Upper lobe of left lung (tissue), 6 donors: ENCODE measurements at regions not wholly inside any gene's neighbourhood (a gene's known extent, or its start where the extent isn't known, plus 50 kb on each side); places are given as distances from the start of the nearest gene placed in this dataset.

Experiments used
- ATAC-seq, 2 donors: fragments of 200-7000 bp; cut with Tn5 transposase; one replicate each; pipeline ENCODE4 v1.9.1; 2022; ENCODE audit warnings: mild to moderate bottlenecking in 2 of 2, moderate library complexity in 2 of 2; ENCODE audit not compliant: low FRiP score in 2 of 2
- DNase-seq, 2 donors: peaks; one replicate each; pipeline ENCODE4 v3.0.0-alpha.2; 2019 to 2020
- H3K27ac ChIP-seq, 4 donors: fragments of 200-600 bp; sonication (generic); one replicate each; pipeline ENCODE4 v1.5.1; 2016 to 2019
- H3K27me3 ChIP-seq, 4 donors: fragments of 200-600 bp; sonication (generic); one replicate each; pipeline ENCODE4 v1.5.1; 2017 to 2019
- H3K36me3 ChIP-seq, 4 donors: fragments of 200-600 bp; sonication (generic); one replicate each; pipeline ENCODE4 v1.5.1; 2016 to 2019
- H3K4me1 ChIP-seq, 4 donors: fragments of 200-600 bp; sonication (generic); one replicate each; pipeline ENCODE4 v1.5.1; 2018 to 2019
- H3K4me3 ChIP-seq, 4 donors: fragments of 200-600 bp; sonication (generic); one replicate each; pipeline ENCODE4 v1.5.1; 2017 to 2019; ENCODE audit warnings: mild to moderate bottlenecking in 2 of 4, moderate library complexity in 1 of 4
- H3K9me3 ChIP-seq, 4 donors: fragments of 200-600 bp; sonication (generic); one replicate each; pipeline ENCODE4 v1.5.1; 2018 to 2019
- EP300 ChIP-seq, 4 donors: sonication (generic); formaldehyde crosslinking; IDR thresholded peaks; one replicate each; pipeline ENCODE4 v1.5.1; 2017; ENCODE audit warnings: antibody characterized with exemption in 4 of 4, control low read depth in 2 of 4
- POLR2A ChIP-seq, 4 donors: fragments of 450-650 bp; IDR thresholded peaks; one replicate each; pipeline ENCODE4 v1.5.1; 2016 to 2017; ENCODE audit warnings: antibody characterized with exemption in 4 of 4, mild to moderate bottlenecking in 2 of 4
- POLR2AphosphoS5 ChIP-seq, 2 donors: sonication (generic); formaldehyde crosslinking; IDR thresholded peaks; one replicate each; pipeline ENCODE4 v1.5.1; 2017; ENCODE audit warnings: antibody characterized with exemption in 2 of 2
- WGBS, 2 donors: methylation state at CpG; one replicate each; pipeline ENCODE4 v1.1.5; 2017 to 2018; 5-methylcytosine and 5-hydroxymethylcytosine counted together
- TF ChIP-seq, protein P1 (sequence below), 6 experiments: fragments of 450-650 bp in 4 of 6; fragments of 200-600 bp in 2 of 6; sonication (generic) in 2 of 6; IDR thresholded peaks; one replicate each; pipeline ENCODE4 v1.5.1; 2016 to 2019; ENCODE audit warnings: antibody characterized with exemption in 6 of 6
- donor health status: DM: no; HTN: no; CAD: no; lungs with moderate emphysema.
- donor health status: DM: no; HTN: yes; CAD: no; lungs with severe emphysema.

DNA sequence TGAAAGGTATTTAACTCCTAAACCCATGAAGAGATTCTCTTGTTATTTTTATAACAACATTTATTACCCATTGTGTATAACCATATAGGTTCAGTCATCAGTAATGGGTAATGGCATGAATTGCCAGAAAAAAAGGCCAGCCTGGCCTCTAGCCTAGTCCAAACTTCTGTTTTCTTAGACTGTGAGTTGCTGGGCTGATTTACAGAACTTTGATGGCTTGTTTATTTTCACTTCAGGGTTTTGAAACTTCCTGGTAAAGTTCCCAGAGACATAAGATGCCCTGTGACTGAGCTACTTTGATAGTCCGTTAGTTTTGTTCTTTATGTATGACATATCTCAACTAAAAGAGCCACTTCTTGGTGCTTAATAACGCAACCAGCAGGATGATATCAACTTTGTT is 164.8 kb downstream of the METTL4 start:
- ATAC-seq (no peak), DNase-seq (no peak)
- Histone ChIP-seq H3K9me3 (no peaks in the 10 kb centered on the region), H3K27ac (no peak overlapping the region), H3K4me1 (no peaks in the 10 kb centered on the region), H3K36me3 (no peaks in the 10 kb centered on the region), H3K4me3 (no peak overlapping the region), H3K27me3 (no peaks in the 10 kb centered on the region)
- 40 to 53% methylated on average over 2 of the region's 2 CpGs for WGBS, 2 donors
- TF ChIP-seq POLR2A (IDR thresholded peaks at IDR 0.05) (no peak), POLR2AphosphoS5 (IDR thresholded peaks at IDR 0.05) (no peak), EP300 (IDR thresholded peaks at IDR 0.05) (no peak)
- TF ChIP-seq, protein P1, sequence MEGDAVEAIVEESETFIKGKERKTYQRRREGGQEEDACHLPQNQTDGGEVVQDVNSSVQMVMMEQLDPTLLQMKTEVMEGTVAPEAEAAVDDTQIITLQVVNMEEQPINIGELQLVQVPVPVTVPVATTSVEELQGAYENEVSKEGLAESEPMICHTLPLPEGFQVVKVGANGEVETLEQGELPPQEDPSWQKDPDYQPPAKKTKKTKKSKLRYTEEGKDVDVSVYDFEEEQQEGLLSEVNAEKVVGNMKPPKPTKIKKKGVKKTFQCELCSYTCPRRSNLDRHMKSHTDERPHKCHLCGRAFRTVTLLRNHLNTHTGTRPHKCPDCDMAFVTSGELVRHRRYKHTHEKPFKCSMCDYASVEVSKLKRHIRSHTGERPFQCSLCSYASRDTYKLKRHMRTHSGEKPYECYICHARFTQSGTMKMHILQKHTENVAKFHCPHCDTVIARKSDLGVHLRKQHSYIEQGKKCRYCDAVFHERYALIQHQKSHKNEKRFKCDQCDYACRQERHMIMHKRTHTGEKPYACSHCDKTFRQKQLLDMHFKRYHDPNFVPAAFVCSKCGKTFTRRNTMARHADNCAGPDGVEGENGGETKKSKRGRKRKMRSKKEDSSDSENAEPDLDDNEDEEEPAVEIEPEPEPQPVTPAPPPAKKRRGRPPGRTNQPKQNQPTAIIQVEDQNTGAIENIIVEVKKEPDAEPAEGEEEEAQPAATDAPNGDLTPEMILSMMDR (IDR thresholded peaks at IDR 0.05): no peak

DNA sequence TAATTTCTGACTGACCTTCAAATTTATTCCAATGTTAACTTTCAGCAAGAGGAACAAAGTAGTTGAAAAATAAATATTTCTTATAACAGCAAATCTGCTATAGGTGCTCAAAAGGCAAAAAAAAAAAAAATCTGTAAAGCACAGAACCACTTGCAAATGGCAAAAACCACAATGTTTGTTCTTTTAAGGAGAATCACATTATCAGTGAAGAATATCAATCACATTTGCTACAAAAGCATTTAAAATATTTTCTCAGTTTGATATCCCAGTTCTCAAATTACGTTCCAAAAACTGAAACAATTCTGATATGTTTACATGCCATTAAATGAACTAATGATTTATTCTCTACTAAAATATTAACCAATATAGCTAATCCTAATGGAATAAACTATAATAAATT is 163.3 kb downstream of the METTL4 start:
- WGBS, 2 donors: 64 to 79% methylated on average over 1 of the region's 1 CpG
- TF ChIP-seq, protein P1 (IDR thresholded peaks at IDR 0.05): no peak
- TF ChIP-seq POLR2A (IDR thresholded peaks at IDR 0.05) (no peak), POLR2AphosphoS5 (IDR thresholded peaks at IDR 0.05) (no peak), EP300 (IDR thresholded peaks at IDR 0.05) (no peak)

DNA sequence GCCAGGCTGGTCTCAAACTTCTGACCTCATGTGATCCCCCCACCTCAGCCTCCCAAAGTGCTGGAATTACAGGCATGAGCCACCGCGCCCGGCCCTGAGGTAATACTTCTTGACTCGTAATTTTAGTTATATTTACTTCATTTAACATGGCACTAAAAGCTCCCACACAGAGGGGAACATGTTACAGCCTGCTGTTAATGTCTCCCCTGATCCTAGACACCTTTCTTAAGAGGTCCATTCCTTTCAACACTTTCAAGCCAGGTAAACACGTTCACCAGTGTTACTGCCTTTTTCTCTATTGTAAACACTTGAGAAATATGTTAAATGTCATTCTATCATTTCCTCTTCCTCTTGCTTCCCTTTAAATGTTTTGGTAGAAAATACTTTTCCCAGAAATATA is 161.4 kb downstream of the METTL4 start:
- no peak for TF ChIP-seq POLR2AphosphoS5 (IDR thresholded peaks at IDR 0.05)
- no peak for TF ChIP-seq POLR2A (IDR thresholded peaks at IDR 0.05)
- TF ChIP-seq EP300 (IDR thresholded peaks at IDR 0.05): no peak
- TF ChIP-seq, protein P1 (IDR thresholded peaks at IDR 0.05): no peak
- 63 to 74% methylated on average over 5 of the region's 5 CpGs for WGBS, 2 donors
- no peaks in the 10 kb centered on the region for H3K9me3 ChIP-seq
- ATAC-seq (no peak), DNase-seq (no peak)
- no peaks in the 10 kb centered on the region for H3K27me3 ChIP-seq
- no peak overlapping the region for H3K4me3 ChIP-seq
- no peak overlapping the region for H3K27ac ChIP-seq
- no peaks in the 10 kb centered on the region for H3K4me1 ChIP-seq
- H3K36me3 ChIP-seq: no peaks in the 10 kb centered on the region

More for the DNA sequence above, 163.3 kb downstream of the METTL4 start:
- Histone ChIP-seq H3K4me1 (no peaks in the 10 kb centered on the region), H3K9me3 (no peaks in the 10 kb centered on the region), H3K36me3 (no peaks in the 10 kb centered on the region), H3K4me3 (no peak overlapping the region), H3K27me3 (no peaks in the 10 kb centered on the region), H3K27ac (no peak overlapping the region)
- DNase-seq (no peak), ATAC-seq (no peak)

DNA sequence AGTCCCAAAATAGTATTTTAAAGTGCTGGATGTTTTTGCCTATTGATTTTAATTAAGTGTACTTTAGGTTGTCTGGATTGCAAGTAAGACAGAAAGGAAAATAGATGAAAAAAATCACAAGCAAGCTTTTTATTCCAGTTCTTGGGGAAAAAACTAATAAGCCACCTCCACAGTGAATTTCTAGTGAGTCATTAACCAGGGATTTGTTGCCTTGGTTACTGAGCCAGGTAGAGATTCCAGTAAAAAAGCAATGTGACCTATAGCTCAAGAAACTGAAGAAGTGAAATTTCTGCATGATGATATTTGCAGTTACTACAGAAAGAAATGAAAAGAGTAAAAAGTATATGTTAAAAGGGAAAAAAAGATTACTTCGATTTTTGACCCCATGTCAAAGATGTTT is 160.6 kb downstream of the METTL4 start:
- 83 to 88% methylated on average over 1 of the region's 1 CpG for WGBS, 2 donors
- no peaks in the 10 kb centered on the region for H3K36me3 ChIP-seq
- no peak for TF ChIP-seq POLR2AphosphoS5 (IDR thresholded peaks at IDR 0.05)
- H3K27me3 ChIP-seq: no peaks in the 10 kb centered on the region
- H3K27ac ChIP-seq: no peak overlapping the region
- H3K9me3 ChIP-seq: no peaks in the 10 kb centered on the region
- DNase-seq (no peak), ATAC-seq (no peak)
- H3K4me1 ChIP-seq: no peaks in the 10 kb centered on the region
- H3K4me3 ChIP-seq: no peak overlapping the region

DNA sequence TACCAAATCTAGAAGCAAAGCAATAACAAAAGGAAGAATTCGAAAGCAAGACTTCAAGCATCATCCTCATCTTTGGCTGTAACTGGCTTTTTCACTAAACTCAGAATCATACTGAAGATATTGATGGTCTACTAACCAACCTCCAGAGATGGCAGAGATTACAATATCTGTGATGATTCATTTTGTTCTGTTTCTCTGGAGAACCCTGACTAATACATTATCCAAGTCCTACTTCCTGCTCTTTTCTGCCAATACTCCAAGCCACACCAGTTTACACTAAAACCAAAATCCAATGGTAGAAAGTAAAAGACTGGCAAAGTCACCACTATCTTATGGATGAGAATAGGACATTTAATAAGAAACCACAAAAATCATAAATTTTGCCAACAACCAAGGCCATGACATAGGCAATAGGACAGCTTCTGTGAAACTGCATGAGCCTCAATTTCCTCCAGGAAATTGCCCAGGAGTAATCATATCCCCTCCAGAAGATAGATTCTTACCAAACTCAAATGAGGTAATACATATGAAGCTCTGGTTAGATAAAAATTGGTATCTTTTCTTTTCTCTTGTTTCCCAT is 159.8 kb downstream of the METTL4 start:
- H3K4me3 ChIP-seq: no peak overlapping the region
- no peak for ATAC-seq
- H3K9me3 ChIP-seq: no peaks in the 10 kb centered on the region
- DNase-seq: no peak
- TF ChIP-seq POLR2A (IDR thresholded peaks at IDR 0.05) (no peak), POLR2AphosphoS5 (IDR thresholded peaks at IDR 0.05) (no peak), EP300 (IDR thresholded peaks at IDR 0.05) (no peak)
- TF ChIP-seq, protein P1 (IDR thresholded peaks at IDR 0.05): no peak
- H3K36me3 ChIP-seq: no peaks in the 10 kb centered on the region
- H3K27me3 ChIP-seq: no peaks in the 10 kb centered on the region
- 95 to 97% methylated on average over 1 of the region's 1 CpG for WGBS, 2 donors
- no peaks in the 10 kb centered on the region for H3K4me1 ChIP-seq
- H3K27ac ChIP-seq: no peak overlapping the region
